ENCODE measurements at regions not wholly inside any gene's neighbourhood (a gene's known extent, or its start where the extent isn't known, plus 50 kb on each side); places are given as distances from the start of the nearest gene placed in this dataset.
A peak's percentile ranks its signal among the peaks of the same experiment; 100 is the strongest.

DNA sequence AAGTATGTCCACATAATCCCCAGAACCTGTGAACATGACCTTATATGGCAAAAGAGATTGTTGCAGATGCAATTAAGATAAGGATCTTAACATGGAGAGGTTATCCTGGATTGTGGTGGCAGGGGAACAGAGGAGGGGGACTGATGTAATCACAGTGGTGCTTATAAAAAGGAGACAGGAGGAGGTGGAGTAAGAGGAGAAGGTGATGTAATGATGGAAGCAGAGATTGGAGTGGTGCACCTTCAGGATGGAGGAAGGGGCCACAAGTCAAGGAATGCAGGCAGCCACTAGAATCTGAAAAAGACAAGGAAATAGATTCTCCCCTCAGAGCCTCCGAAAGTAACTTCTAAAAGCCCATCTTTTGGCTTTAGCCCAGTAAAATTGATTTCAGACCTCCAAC, 388.4 kb downstream of the BCOR start:
- intact Hi-C loops (cut with DNase I): no loop called here
- DNase-seq (ENCODE audit: low spot score): no peak

GRCh38 chrX:39709812-39710211, 387.9 kb downstream of the BCOR start:
- no peak for DNase-seq (ENCODE audit: low spot score)
- intact Hi-C loops (cut with DNase I): no loop called here

- intact Hi-C loops (cut with DNase I): no loop called here
- DNase-seq (ENCODE audit: low spot score): no peak
Observed at GRCh38 chrX:39710776-39711175, 387.0 kb downstream of the BCOR start.

GRCh38 chrX:39714471-39714870, 383.3 kb downstream of the BCOR start:
- DNase-seq (ENCODE audit: low spot score): no peak
- intact Hi-C loops (cut with DNase I): no loop called here

DNA sequence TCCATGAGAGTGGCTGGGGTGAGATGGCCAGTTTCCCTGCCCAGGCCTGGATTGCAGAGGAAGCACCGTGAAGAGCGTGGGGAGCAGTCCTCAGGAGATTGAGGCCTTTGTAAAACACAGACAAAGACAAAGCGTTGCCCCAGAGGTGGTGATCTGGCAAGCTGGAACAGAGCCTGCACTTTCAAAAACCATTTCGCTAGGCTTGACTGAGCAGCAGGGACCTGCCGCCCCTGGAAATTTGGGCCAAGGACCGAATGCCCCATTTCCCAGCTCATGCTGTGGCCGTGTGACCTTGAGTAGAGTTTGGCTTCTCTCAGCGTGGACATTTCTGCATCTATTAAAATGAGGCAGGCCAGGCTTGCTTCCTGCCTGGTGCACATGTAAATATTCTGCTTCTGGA, 381.4 kb downstream of the BCOR start:
- DNase-seq (ENCODE audit: low spot score): no peak
- intact Hi-C loops (cut with DNase I): no loop called here

DNA sequence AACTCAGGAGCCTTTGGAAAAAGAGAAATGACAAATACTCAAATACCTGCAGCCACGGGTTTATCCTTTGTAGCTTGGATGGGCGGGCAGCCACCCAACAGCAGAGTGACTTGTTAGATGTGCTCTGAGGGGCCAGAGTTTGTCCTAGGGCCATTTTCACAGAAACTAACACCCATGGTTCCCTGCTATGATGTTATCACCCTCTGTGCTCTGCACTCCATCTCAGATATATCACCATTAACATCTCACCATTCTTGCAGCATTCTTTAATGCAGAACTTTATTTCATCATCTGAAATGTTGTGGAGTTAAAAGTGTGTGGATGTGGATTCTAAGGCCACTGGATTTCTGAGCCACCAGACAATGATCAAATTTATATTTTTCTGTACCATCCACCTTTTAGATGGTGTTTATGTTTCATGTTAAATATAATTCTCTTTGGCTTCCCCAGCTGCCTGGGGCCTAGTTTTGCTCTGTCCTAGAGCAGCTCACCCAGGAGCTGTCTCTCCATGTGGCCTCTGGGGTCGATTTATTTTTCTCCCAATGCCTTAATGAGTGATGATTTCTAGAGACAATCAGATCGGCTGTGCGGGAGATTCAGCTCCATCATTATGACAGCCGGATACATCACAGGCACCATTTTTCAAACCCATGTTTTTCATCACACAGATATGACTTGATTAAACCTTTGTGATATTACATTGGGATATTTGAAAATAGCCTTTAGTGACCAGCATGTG, 380.8 kb downstream of the BCOR start:
- intact Hi-C loops (cut with DNase I): no loop called here
- no peak for DNase-seq (ENCODE audit: low spot score)

DNA sequence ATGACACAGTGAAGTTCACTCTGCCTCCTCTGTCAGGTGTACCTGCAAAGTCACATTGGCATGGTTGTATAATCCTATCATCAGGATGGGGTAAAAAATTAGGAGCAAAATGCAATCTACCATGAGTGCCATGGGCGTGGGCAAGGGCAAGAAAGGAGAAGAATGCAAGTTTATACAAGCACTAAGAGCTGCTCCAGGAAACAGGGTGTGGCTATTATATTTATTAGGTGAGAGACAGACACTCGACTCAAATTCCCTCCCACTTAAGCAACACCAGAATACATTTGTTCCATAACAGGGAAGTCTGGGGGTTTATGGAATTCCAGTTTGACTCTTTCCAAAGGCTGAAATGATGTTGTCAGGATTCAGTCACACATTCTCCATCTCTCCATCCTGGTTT, 378.8 kb downstream of the BCOR start:
- intact Hi-C loops (cut with DNase I): no loop called here
- no peak for DNase-seq (ENCODE audit: low spot score)

DNA sequence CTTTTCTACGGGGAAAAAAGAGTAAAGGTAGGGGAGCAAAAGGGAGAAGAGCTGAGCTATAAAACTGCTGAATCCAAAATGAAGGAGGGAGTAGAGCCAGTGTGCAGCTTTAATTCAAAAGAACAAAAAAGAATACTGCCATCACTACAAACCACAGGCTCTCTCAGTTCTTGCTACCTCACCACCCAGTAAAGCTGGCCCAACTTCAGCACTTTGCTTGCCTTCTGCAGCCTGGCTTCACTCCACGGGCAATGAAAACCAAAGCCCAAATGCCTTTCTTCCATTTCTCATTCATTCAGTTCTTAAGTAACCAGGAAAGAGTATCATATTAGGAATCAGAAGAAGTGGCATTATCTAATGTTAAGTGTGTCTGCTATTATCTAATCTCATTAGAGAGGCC, 376.8 kb downstream of the BCOR start:
- DNase-seq (ENCODE audit: low spot score): no peak
- intact Hi-C loops (cut with DNase I): loop anchor here (5.0 kb wide), 1 partner anchor 34 kb away; no protein-coding TSS in a partner anchor

DNA sequence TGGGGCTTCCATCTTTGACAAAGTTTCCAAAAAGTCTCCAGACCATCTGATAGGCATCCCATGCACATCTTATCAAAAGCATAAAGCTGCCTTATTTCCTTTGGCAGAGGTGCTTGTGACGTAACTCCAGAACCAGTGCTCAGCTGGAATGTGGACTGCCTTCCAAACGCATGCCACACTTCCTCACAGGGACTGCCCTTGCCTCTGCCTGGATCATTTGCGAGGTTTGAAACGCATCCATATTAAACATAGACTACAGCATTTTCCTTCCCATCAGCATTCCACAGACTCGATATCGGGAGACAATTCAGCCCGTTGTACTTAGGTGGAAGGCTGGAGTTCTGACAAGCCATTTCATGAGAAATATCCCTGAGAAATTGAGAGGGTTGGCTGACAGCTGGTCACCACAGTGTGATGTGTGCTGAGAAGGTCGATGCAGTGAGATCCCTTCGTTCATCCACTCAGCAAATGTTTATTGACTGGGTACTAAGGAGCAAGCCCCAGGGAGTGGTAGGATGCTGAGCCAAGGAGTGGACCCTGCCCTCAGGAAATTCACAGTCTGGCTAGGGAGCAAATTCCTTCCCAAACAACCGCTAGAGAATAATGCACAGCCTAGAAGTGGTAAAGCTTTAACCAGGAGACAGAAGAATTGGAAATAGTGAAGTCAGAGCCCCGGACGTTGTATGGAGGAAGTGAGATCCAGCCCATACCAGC, 376.0 kb downstream of the BCOR start:
- no peak for DNase-seq (ENCODE audit: low spot score)
- intact Hi-C loops (cut with DNase I): loop anchor here (5.0 kb wide), 1 partner anchor 34 kb away; no protein-coding TSS in a partner anchor

DNA sequence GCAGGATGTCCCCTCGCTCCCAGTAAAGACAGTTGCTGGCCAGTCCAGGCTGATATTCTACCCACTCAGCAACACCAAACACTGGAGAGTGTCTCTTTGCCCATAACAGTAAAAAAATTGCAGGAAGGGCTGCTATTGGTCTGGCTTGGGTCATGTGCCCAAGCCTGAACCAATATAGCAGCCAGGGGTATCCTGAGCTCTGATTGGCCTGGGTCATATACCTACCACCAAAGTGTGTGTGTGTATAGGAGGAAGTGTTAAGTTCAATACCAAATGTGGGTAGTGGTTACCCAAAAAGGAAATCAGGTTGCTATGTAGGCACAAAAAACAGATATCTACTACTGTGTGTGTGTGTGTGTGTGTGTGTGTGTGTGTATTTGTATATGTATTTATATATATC, 373.2 kb downstream of the BCOR start:
- intact Hi-C loops (cut with DNase I): loop anchor here (5.0 kb wide), 1 partner anchor 37 kb away; no protein-coding TSS in a partner anchor
- DNase-seq (ENCODE audit: low spot score): no peak

GRCh38 chrX:39725114-39725513, 372.6 kb downstream of the BCOR start:
- intact Hi-C loops (cut with DNase I): no loop called here
- no peak for DNase-seq (ENCODE audit: low spot score)

GRCh38 chrX:39725928-39726619, 371.7 kb downstream of the BCOR start:
- intact Hi-C loops (cut with DNase I): no loop called here
- DNase-seq (ENCODE audit: low spot score): no peak

- no peak for DNase-seq (ENCODE audit: low spot score)
- intact Hi-C loops (cut with DNase I): no loop called here
Observed at GRCh38 chrX:39726771-39727170, 371.0 kb downstream of the BCOR start.

DNA sequence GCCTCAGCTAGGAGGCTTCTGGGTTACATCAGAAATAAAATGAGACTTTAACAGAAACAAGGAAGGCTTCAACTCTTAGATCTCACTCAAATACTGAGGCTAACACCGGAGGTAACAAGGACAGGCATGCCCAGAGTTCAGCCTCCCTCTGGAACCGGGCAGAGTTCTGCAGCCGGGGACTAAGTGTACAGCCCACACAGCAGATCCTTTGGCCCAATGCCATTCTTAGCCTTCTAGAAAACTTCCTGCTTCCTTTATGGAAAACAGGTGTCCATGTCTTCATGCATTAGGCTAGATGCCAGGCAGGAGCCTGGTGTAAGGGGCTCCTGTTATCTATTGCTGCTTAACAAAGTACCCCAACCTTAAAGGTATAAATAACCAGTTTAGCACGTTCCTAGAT, 369.7 kb downstream of the BCOR start:
- no peak for DNase-seq (ENCODE audit: low spot score)
- intact Hi-C loops (cut with DNase I): no loop called here

GRCh38 chrX:39728852-39729598, 368.7 kb downstream of the BCOR start:
- no peak for DNase-seq (ENCODE audit: low spot score)
- intact Hi-C loops (cut with DNase I): no loop called here

GRCh38 chrX:39729981-39730661, 367.6 kb downstream of the BCOR start:
- DNase-seq (ENCODE audit: low spot score): no peak
- intact Hi-C loops (cut with DNase I): loop anchor here (5.0 to 10.0 kb wide), 3 partner anchors 82 to 375 kb away; no protein-coding TSS in a partner anchor

GRCh38 chrX:39730662-39731329, 367.0 kb downstream of the BCOR start:
- intact Hi-C loops (cut with DNase I): loop anchor here (5.0 to 10.0 kb wide), 3 partner anchors 82 to 374 kb away; no protein-coding TSS in a partner anchor
- DNase-seq (ENCODE audit: low spot score): peak; percentile 81

DNA sequence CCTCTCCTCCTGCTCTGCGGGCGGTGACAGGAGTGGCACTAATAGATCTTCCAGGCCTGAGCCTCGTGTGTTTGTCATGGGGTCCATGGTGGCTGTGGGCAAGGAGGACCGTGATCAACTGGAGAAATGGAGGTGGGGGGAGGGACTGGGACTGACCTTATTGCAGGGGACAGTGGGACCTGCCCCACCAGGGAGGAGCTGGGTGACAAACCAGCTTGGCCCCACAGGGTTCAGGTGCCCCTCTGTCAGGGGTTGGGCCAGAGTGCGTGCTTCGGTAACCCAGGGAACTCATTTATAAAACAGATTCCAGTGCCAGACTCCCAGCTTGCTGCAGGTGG, 366.5 kb downstream of the BCOR start:
- no peak for DNase-seq (ENCODE audit: low spot score)
- intact Hi-C loops (cut with DNase I): loop anchor here (5.0 to 10.0 kb wide), 3 partner anchors 81 to 374 kb away; no protein-coding TSS in a partner anchor

GRCh38 chrX:39731735-39732134, 366.0 kb downstream of the BCOR start:
- intact Hi-C loops (cut with DNase I): loop anchor here (5.0 to 10.0 kb wide), 3 partner anchors 81 to 373 kb away; no protein-coding TSS in a partner anchor
- no peak for DNase-seq (ENCODE audit: low spot score)

Measured in cardiac septum (tissue), 1 donor.